ENCODE measurements at regions not wholly inside any gene's neighbourhood (a gene's known extent, or its start where the extent isn't known, plus 50 kb on each side); places are given as distances from the start of the nearest gene placed in this dataset.
"Not testable (repeated sequence)": the region's sequence is repeated elsewhere in the genome, so short reads cannot be mapped to it uniquely, and the experiment has no call there.

GRCh38 chr20:61092251-61092650 lies 159.8 kb upstream of the CDH4 start:
- H3K36me3 ChIP-seq (ENCODE audit: control insufficient read depth in 2 of 2, insufficient read depth in 2 of 2, low read length in 1 of 2), result no peaks in the 10 kb centered on the region
- 96% methylated on average over 9 of the region's 9 CpGs for WGBS
- H3K9me3 ChIP-seq (ENCODE audit: control insufficient read depth in 2 of 2, insufficient read depth in 1 of 2, low read length in 1 of 2), result peaks cover 0 to 3% of the 10 kb centered on the region in 2 donors
- no peaks in the 10 kb centered on the region for H3K4me1 ChIP-seq (ENCODE audit: control insufficient read depth in 2 of 2, insufficient read depth in 2 of 2, low read length in 2 of 2)
- H3K27ac ChIP-seq (ENCODE audit: low read depth in 1 of 2, low read length in 1 of 2), result no peak overlapping the region
- DNase-seq (ENCODE audit: low read depth in 6 of 9, low spot score in 9 of 9), result no peak
- H3K27me3 ChIP-seq (ENCODE audit: control insufficient read depth in 2 of 2, insufficient read depth in 1 of 2, low read length in 1 of 2), result no peaks in the 10 kb centered on the region
- H3K4me3 ChIP-seq (ENCODE audit: low read length in 2 of 2), result no peak overlapping the region

- Histone ChIP-seq H3K4me3 (ENCODE audit: low read length in 2 of 2) (no peak overlapping the region), H3K9me3 (ENCODE audit: control insufficient read depth in 2 of 2, insufficient read depth in 1 of 2, low read length in 1 of 2) (peaks cover 0 to 3% of the 10 kb centered on the region in 2 donors), H3K27ac (ENCODE audit: low read depth in 1 of 2, low read length in 1 of 2) (no peak overlapping the region), H3K27me3 (ENCODE audit: control insufficient read depth in 2 of 2, insufficient read depth in 1 of 2, low read length in 1 of 2) (no peaks in the 10 kb centered on the region), H3K36me3 (ENCODE audit: control insufficient read depth in 2 of 2, insufficient read depth in 2 of 2, low read length in 1 of 2) (no peaks in the 10 kb centered on the region), H3K4me1 (ENCODE audit: control insufficient read depth in 2 of 2, insufficient read depth in 2 of 2, low read length in 2 of 2) (no peaks in the 10 kb centered on the region)
- no peak for DNase-seq (ENCODE audit: low read depth in 6 of 9, low spot score in 9 of 9)
- WGBS, result 80% methylated on average over 1 of the region's 1 CpG
These were observed 157.5 kb upstream of the CDH4 start for GRCh38 chr20:61094581-61094980.

- Histone ChIP-seq H3K9me3 (ENCODE audit: control insufficient read depth in 2 of 2, insufficient read depth in 1 of 2, low read length in 1 of 2) (peaks cover 1 to 3% of the 10 kb centered on the region in 2 donors), H3K27ac (ENCODE audit: low read depth in 1 of 2, low read length in 1 of 2) (no peak overlapping the region), H3K27me3 (ENCODE audit: control insufficient read depth in 2 of 2, insufficient read depth in 1 of 2, low read length in 1 of 2) (no peaks in the 10 kb centered on the region), H3K4me1 (ENCODE audit: control insufficient read depth in 2 of 2, insufficient read depth in 2 of 2, low read length in 2 of 2) (no peaks in the 10 kb centered on the region), H3K36me3 (ENCODE audit: control insufficient read depth in 2 of 2, insufficient read depth in 2 of 2, low read length in 1 of 2) (no peaks in the 10 kb centered on the region), H3K4me3 (ENCODE audit: low read length in 2 of 2) (no peak overlapping the region)
- 99% methylated on average over 2 of the region's 2 CpGs for WGBS
- no peak for DNase-seq (ENCODE audit: low read depth in 6 of 9, low spot score in 9 of 9)
These were observed 155.6 kb upstream of the CDH4 start for GRCh38 chr20:61096463-61096862.

- no peak overlapping the region for H3K4me3 ChIP-seq (ENCODE audit: low read length in 2 of 2)
- H3K9me3 ChIP-seq (ENCODE audit: control insufficient read depth in 2 of 2, insufficient read depth in 1 of 2, low read length in 1 of 2), result peaks cover 0 to 1% of the 10 kb centered on the region in 2 donors
- DNase-seq (ENCODE audit: low read depth in 6 of 9, low spot score in 9 of 9), result no peak
- H3K27ac ChIP-seq (ENCODE audit: low read depth in 1 of 2, low read length in 1 of 2), result no peak overlapping the region
- H3K27me3 ChIP-seq (ENCODE audit: control insufficient read depth in 2 of 2, insufficient read depth in 1 of 2, low read length in 1 of 2), result no peaks in the 10 kb centered on the region
- 85% methylated on average over 12 of the region's 12 CpGs for WGBS
- H3K4me1 ChIP-seq (ENCODE audit: control insufficient read depth in 2 of 2, insufficient read depth in 2 of 2, low read length in 2 of 2), result no peaks in the 10 kb centered on the region
- no peaks in the 10 kb centered on the region for H3K36me3 ChIP-seq (ENCODE audit: control insufficient read depth in 2 of 2, insufficient read depth in 2 of 2, low read length in 1 of 2)
These were observed 152.3 kb upstream of the CDH4 start for GRCh38 chr20:61099806-61100205.

GRCh38 chr20:61100489-61100888 lies 151.6 kb upstream of the CDH4 start:
- no peak for DNase-seq (ENCODE audit: low read depth in 6 of 9, low spot score in 9 of 9)
- Histone ChIP-seq H3K27me3 (ENCODE audit: control insufficient read depth in 2 of 2, insufficient read depth in 1 of 2, low read length in 1 of 2) (no peaks in the 10 kb centered on the region), H3K9me3 (ENCODE audit: control insufficient read depth in 2 of 2, insufficient read depth in 1 of 2, low read length in 1 of 2) (peaks cover 0 to 1% of the 10 kb centered on the region in 2 donors), H3K27ac (ENCODE audit: low read depth in 1 of 2, low read length in 1 of 2) (no peak overlapping the region), H3K36me3 (ENCODE audit: control insufficient read depth in 2 of 2, insufficient read depth in 2 of 2, low read length in 1 of 2) (no peaks in the 10 kb centered on the region), H3K4me1 (ENCODE audit: control insufficient read depth in 2 of 2, insufficient read depth in 2 of 2, low read length in 2 of 2) (no peaks in the 10 kb centered on the region), H3K4me3 (ENCODE audit: low read length in 2 of 2) (no peak overlapping the region)
- 91% methylated on average over 7 of the region's 7 CpGs for WGBS

GRCh38 chr20:61101321-61101720 lies 150.7 kb upstream of the CDH4 start:
- H3K27me3 ChIP-seq (ENCODE audit: control insufficient read depth in 2 of 2, insufficient read depth in 1 of 2, low read length in 1 of 2); H3K9me3 ChIP-seq (ENCODE audit: control insufficient read depth in 2 of 2, insufficient read depth in 1 of 2, low read length in 1 of 2); H3K4me3 ChIP-seq (ENCODE audit: low read length in 2 of 2); H3K4me1 ChIP-seq (ENCODE audit: control insufficient read depth in 2 of 2, insufficient read depth in 2 of 2, low read length in 2 of 2); H3K36me3 ChIP-seq (ENCODE audit: control insufficient read depth in 2 of 2, insufficient read depth in 2 of 2, low read length in 1 of 2); DNase-seq (ENCODE audit: low read depth in 6 of 9, low spot score in 9 of 9); H3K27ac ChIP-seq (ENCODE audit: low read depth in 1 of 2, low read length in 1 of 2): not testable (repeated sequence)
- 77% methylated on average over 7 of the region's 8 CpGs for WGBS

- DNase-seq (ENCODE audit: low read depth in 6 of 9, low spot score in 9 of 9), result no peak
- Histone ChIP-seq H3K27ac (ENCODE audit: low read depth in 1 of 2, low read length in 1 of 2) (no peak overlapping the region), H3K9me3 (ENCODE audit: control insufficient read depth in 2 of 2, insufficient read depth in 1 of 2, low read length in 1 of 2) (peaks cover 0 to 1% of the 10 kb centered on the region in 2 donors), H3K27me3 (ENCODE audit: control insufficient read depth in 2 of 2, insufficient read depth in 1 of 2, low read length in 1 of 2) (no peaks in the 10 kb centered on the region), H3K4me3 (ENCODE audit: low read length in 2 of 2) (no peak overlapping the region), H3K36me3 (ENCODE audit: control insufficient read depth in 2 of 2, insufficient read depth in 2 of 2, low read length in 1 of 2) (no peaks in the 10 kb centered on the region), H3K4me1 (ENCODE audit: control insufficient read depth in 2 of 2, insufficient read depth in 2 of 2, low read length in 2 of 2) (no peaks in the 10 kb centered on the region)
- WGBS, result 96% methylated on average over 5 of the region's 5 CpGs
These were observed 147.8 kb upstream of the CDH4 start for GRCh38 chr20:61104232-61104631.

GRCh38 chr20:61105395-61105794 lies 146.7 kb upstream of the CDH4 start:
- no peak for DNase-seq (ENCODE audit: low read depth in 6 of 9, low spot score in 9 of 9)
- no peaks in the 10 kb centered on the region for H3K4me1 ChIP-seq (ENCODE audit: control insufficient read depth in 2 of 2, insufficient read depth in 2 of 2, low read length in 2 of 2)
- H3K36me3 ChIP-seq (ENCODE audit: control insufficient read depth in 2 of 2, insufficient read depth in 2 of 2, low read length in 1 of 2), result no peaks in the 10 kb centered on the region
- no peak overlapping the region for H3K27ac ChIP-seq (ENCODE audit: low read depth in 1 of 2, low read length in 1 of 2)
- H3K9me3 ChIP-seq (ENCODE audit: control insufficient read depth in 2 of 2, insufficient read depth in 1 of 2, low read length in 1 of 2), result peaks cover 0 to 1% of the 10 kb centered on the region in 2 donors
- WGBS, result 76% methylated on average over 4 of the region's 4 CpGs
- H3K4me3 ChIP-seq (ENCODE audit: low read length in 2 of 2), result no peak overlapping the region
- H3K27me3 ChIP-seq (ENCODE audit: control insufficient read depth in 2 of 2, insufficient read depth in 1 of 2, low read length in 1 of 2), result no peaks in the 10 kb centered on the region

- no peaks in the 10 kb centered on the region for H3K27me3 ChIP-seq (ENCODE audit: control insufficient read depth in 2 of 2, insufficient read depth in 1 of 2, low read length in 1 of 2)
- H3K27ac ChIP-seq (ENCODE audit: low read depth in 1 of 2, low read length in 1 of 2), result no peak overlapping the region
- no peak overlapping the region for H3K4me3 ChIP-seq (ENCODE audit: low read length in 2 of 2)
- H3K9me3 ChIP-seq (ENCODE audit: control insufficient read depth in 2 of 2, insufficient read depth in 1 of 2, low read length in 1 of 2), result peaks cover 0 to under 1% of the 10 kb centered on the region in 2 donors
- no peaks in the 10 kb centered on the region for H3K4me1 ChIP-seq (ENCODE audit: control insufficient read depth in 2 of 2, insufficient read depth in 2 of 2, low read length in 2 of 2)
- no peaks in the 10 kb centered on the region for H3K36me3 ChIP-seq (ENCODE audit: control insufficient read depth in 2 of 2, insufficient read depth in 2 of 2, low read length in 1 of 2)
- no peak for DNase-seq (ENCODE audit: low read depth in 6 of 9, low spot score in 9 of 9)
- WGBS, result 79% methylated on average over 5 of the region's 5 CpGs
These were observed 145.6 kb upstream of the CDH4 start for GRCh38 chr20:61106438-61106837.

Measured in thymus (tissue), 11 donors.